ENCODE measurements at regions not wholly inside any gene's neighbourhood (a gene's known extent, or its start where the extent isn't known, plus 50 kb on each side); places are given as distances from the start of the nearest gene placed in this dataset.

- TF ChIP-seq, protein P1, sequence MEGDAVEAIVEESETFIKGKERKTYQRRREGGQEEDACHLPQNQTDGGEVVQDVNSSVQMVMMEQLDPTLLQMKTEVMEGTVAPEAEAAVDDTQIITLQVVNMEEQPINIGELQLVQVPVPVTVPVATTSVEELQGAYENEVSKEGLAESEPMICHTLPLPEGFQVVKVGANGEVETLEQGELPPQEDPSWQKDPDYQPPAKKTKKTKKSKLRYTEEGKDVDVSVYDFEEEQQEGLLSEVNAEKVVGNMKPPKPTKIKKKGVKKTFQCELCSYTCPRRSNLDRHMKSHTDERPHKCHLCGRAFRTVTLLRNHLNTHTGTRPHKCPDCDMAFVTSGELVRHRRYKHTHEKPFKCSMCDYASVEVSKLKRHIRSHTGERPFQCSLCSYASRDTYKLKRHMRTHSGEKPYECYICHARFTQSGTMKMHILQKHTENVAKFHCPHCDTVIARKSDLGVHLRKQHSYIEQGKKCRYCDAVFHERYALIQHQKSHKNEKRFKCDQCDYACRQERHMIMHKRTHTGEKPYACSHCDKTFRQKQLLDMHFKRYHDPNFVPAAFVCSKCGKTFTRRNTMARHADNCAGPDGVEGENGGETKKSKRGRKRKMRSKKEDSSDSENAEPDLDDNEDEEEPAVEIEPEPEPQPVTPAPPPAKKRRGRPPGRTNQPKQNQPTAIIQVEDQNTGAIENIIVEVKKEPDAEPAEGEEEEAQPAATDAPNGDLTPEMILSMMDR (IDR thresholded peaks at IDR 0.05): no peak
- TF ChIP-seq POLR2A (IDR thresholded peaks at IDR 0.05) (no peak), POLR2AphosphoS5 (IDR thresholded peaks at IDR 0.05) (no peak), EP300 (IDR thresholded peaks at IDR 0.05; ENCODE audit: low read depth) (no peak)
Measured at GRCh38 chr6:121776054-121776453, 340.6 kb downstream of the GJA1 start.

Measured in transverse colon (tissue), 4 donors.